MM.1S (cell line): ENCODE measurements at regions not wholly inside any gene's neighbourhood (a gene's known extent, or its start where the extent isn't known, plus 50 kb on each side); places are given as distances from the start of the nearest gene placed in this dataset.

Experiments used
- DNase-seq: peaks from one replicate; pipeline ENCODE4 v3.0.0-alpha.2; 2015
- H2AFZ ChIP-seq: fragments of 300-600 bp; sonication (generic); 2 replicates; pipeline ENCODE4 v1.6.0; 2016; ENCODE audit warnings: antibody characterized with exemption, low read length
- H3F3A ChIP-seq: fragments of 300-600 bp; sonication (generic); 2 replicates; pipeline ENCODE4 v1.6.1; 2016; ENCODE audit warnings: mild to moderate bottlenecking, antibody characterized with exemption, low read length, moderate library complexity, mixed read lengths; ENCODE audit not compliant: insufficient read depth
- H3K27ac ChIP-seq: fragments of 300-600 bp; sonication (generic); 2 replicates; pipeline ENCODE4 v1.5.1; 2016; ENCODE audit warnings: mild to moderate bottlenecking, low read length
- H3K27me3 ChIP-seq: fragments of 300-600 bp; sonication (generic); replicated peaks from 2 replicates; pipeline ENCODE4 v1.6.0; 2016; ENCODE audit warnings: low read length; ENCODE audit not compliant: insufficient read depth
- H3K36me3 ChIP-seq: fragments of 300-600 bp; sonication (generic); replicated peaks from 2 replicates; pipeline ENCODE4 v1.6.1; 2016; ENCODE audit warnings: mild to moderate bottlenecking, low read length, mixed read lengths; ENCODE audit not compliant: insufficient read depth
- H3K4me1 ChIP-seq: fragments of 300-600 bp; sonication (generic); 2 replicates; pipeline ENCODE4 v1.6.1; 2016; ENCODE audit warnings: low read length, mixed read lengths
- H3K4me2 ChIP-seq: fragments of 300-600 bp; sonication (generic); 2 replicates; pipeline ENCODE4 v1.6.0; 2016; ENCODE audit warnings: low read depth, low read length
- H3K4me3 ChIP-seq: fragments of 300-600 bp; sonication (generic); 2 replicates; pipeline ENCODE4 v1.5.1; 2016; ENCODE audit warnings: low read length, mixed read lengths
- H3K79me2 ChIP-seq: fragments of 300-600 bp; sonication (generic); 2 replicates; pipeline ENCODE4 v1.6.1; 2016; ENCODE audit warnings: mixed run types, low read length, mixed read lengths
- H3K9ac ChIP-seq: fragments of 300-600 bp; sonication (generic); 2 replicates; pipeline ENCODE4 v1.6.1; 2016; ENCODE audit warnings: low read length, mixed read lengths
- H3K9me2 ChIP-seq: fragments of 300-600 bp; sonication (generic); replicated peaks from 2 replicates; pipeline ENCODE4 v1.6.1; 2016; ENCODE audit warnings: mild to moderate bottlenecking, low read length, mixed read lengths; ENCODE audit not compliant: insufficient read depth
- H3K9me3 ChIP-seq: fragments of 300-600 bp; sonication (generic); replicated peaks from 2 replicates; pipeline ENCODE4 v1.6.1; 2016; ENCODE audit warnings: mild to moderate bottlenecking, low read length, mixed read lengths; ENCODE audit not compliant: insufficient read depth
- H4K20me1 ChIP-seq: fragments of 300-600 bp; sonication (generic); 2 replicates; pipeline ENCODE4 v1.6.1; 2016; ENCODE audit warnings: mild to moderate bottlenecking, low read length, moderate library complexity, mixed read lengths; ENCODE audit not compliant: insufficient read depth
- CTCF ChIP-seq: fragments of 300-600 bp; sonication (generic); IDR thresholded peaks from 2 replicates; pipeline ENCODE4 v1.5.1; 2016; ENCODE audit warnings: antibody characterized with exemption, low read length, mixed read lengths
- EZH2 ChIP-seq: fragments of 300-600 bp; sonication (generic); optimal IDR thresholded peaks from 2 replicates; pipeline ENCODE3; 2017; ENCODE audit warnings: low read depth, mild to moderate bottlenecking, antibody characterized with exemption, low read length, mixed read lengths
- EZH2phosphoT487 ChIP-seq: fragments of 300-600 bp; sonication (generic); IDR thresholded peaks from 2 replicates; pipeline ENCODE4 v1.6.1; 2018; ENCODE audit warnings: antibody characterized with exemption, low read length

DNA sequence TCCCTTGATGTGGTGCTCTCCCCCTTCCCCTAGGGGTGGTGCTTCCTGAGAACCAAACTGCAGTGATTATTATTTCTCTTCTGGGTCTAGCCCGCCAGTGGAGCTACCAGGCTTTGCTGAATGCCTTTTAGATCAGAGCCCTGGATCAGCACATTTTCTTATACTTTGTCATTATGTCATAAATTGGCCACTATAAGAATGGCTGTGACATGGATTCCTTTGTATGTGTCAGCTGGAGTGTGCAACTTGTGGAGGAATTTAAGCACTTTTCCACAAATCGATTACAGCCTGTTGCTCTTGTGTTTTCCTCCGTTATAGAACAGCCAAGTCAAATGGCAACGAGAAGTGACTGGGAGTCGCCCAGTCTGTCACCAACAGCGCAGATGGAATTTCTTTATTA lies 273.3 kb downstream of the DUSP10 start:
- DNase-seq = no peak
- Histone ChIP-seq H3K4me2 (no peak overlapping the region), H3K27me3 (no peaks in the 10 kb centered on the region), H2AFZ (no peak overlapping the region), H3K79me2 (no peaks in the 10 kb centered on the region), H4K20me1 (no peaks in the 10 kb centered on the region), H3K9me2 (no peaks in the 10 kb centered on the region), H3K9me3 (no peaks in the 10 kb centered on the region), H3K27ac (no peak overlapping the region), H3K4me1 (no peaks in the 10 kb centered on the region), H3K4me3 (no peak overlapping the region), H3F3A (no peaks in the 10 kb centered on the region), H3K9ac (no peak overlapping the region), H3K36me3 (no peaks in the 10 kb centered on the region)
- no peak for TF ChIP-seq EZH2

DNA sequence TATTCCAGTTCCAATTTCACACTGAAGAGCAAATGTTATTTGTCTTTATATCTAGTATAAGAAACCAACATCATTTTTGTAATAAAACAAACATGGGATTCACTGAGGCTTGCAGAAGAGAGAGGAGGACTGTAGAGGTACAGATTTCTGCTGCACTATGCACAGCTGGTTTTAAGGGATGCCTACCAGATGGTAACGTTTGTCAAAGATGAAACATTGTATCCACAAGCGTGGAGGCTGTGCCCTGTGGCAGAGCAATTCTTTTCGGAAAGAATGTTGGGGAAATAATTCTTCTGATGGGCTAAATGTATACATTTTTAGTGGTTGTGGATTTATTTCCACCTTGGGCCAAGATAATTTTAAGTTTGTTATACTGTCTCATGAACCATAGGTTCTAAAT lies 272.4 kb downstream of the DUSP10 start:
- Histone ChIP-seq H2AFZ (no peak overlapping the region), H3K9me3 (no peaks in the 10 kb centered on the region), H3K9ac (no peak overlapping the region), H3K9me2 (no peaks in the 10 kb centered on the region), H3K36me3 (no peaks in the 10 kb centered on the region), H3K4me2 (no peak overlapping the region), H4K20me1 (no peaks in the 10 kb centered on the region), H3K79me2 (no peaks in the 10 kb centered on the region), H3K27me3 (no peaks in the 10 kb centered on the region), H3F3A (no peaks in the 10 kb centered on the region), H3K27ac (no peak overlapping the region), H3K4me3 (no peak overlapping the region), H3K4me1 (no peaks in the 10 kb centered on the region)
- no peak for DNase-seq
- TF ChIP-seq CTCF (no peak), EZH2phosphoT487 (no peak), EZH2 (no peak)

- Histone ChIP-seq H3K79me2 (no peaks in the 10 kb centered on the region), H3K9ac (no peak overlapping the region), H3F3A (no peaks in the 10 kb centered on the region), H3K9me2 (no peaks in the 10 kb centered on the region), H3K4me1 (no peaks in the 10 kb centered on the region), H3K9me3 (no peaks in the 10 kb centered on the region), H3K27me3 (no peaks in the 10 kb centered on the region), H2AFZ (no peak overlapping the region), H3K4me3 (no peak overlapping the region), H3K4me2 (no peak overlapping the region), H3K27ac (no peak overlapping the region), H4K20me1 (no peaks in the 10 kb centered on the region), H3K36me3 (no peaks in the 10 kb centered on the region)
- TF ChIP-seq EZH2 (no peak), EZH2phosphoT487 (no peak), CTCF (no peak)
- DNase-seq = no peak
Measured at GRCh38 chr1:221470000-221470698, 271.7 kb downstream of the DUSP10 start.

- TF ChIP-seq CTCF = no peak
- no peak for TF ChIP-seq EZH2phosphoT487
- no peak for TF ChIP-seq EZH2
- Histone ChIP-seq H3K4me2 (no peak overlapping the region), H4K20me1 (no peaks in the 10 kb centered on the region), H3K36me3 (no peaks in the 10 kb centered on the region), H3K79me2 (no peaks in the 10 kb centered on the region), H3K27ac (no peak overlapping the region), H3K27me3 (no peaks in the 10 kb centered on the region), H3F3A (no peaks in the 10 kb centered on the region), H3K4me3 (no peak overlapping the region), H3K4me1 (no peaks in the 10 kb centered on the region), H3K9ac (no peak overlapping the region), H3K9me2 (no peaks in the 10 kb centered on the region), H3K9me3 (no peaks in the 10 kb centered on the region), H2AFZ (no peak overlapping the region)
- DNase-seq = no peak
Measured at GRCh38 chr1:221473411-221473810, 268.5 kb downstream of the DUSP10 start.
